ENCODE measurements at regions not wholly inside any gene's neighbourhood (a gene's known extent, or its start where the extent isn't known, plus 50 kb on each side); places are given as distances from the start of the nearest gene placed in this dataset.

GRCh38 chr3:21314688-21315087 lies 436.3 kb downstream of the ZNF385D start:
- TF ChIP-seq CEBPB (IDR thresholded peaks at IDR 0.05; ENCODE audit: low read depth, low read length) (no peak), CTCF (conservative IDR thresholded peaks at IDR 0.05; ENCODE audit: low read depth, low read length) (no peak), CHD1 (IDR thresholded peaks at IDR 0.05; ENCODE audit: low read depth, low read length) (no peak), RCOR1 (IDR thresholded peaks at IDR 0.05; ENCODE audit: insufficient replicate concordance, low read length) (no peak), BHLHE40 (IDR thresholded peaks at IDR 0.05; ENCODE audit: low read depth, low read length) (no peak), POLR2A (IDR thresholded peaks at IDR 0.05; ENCODE audit: low read depth, low read length) (no peak), FOS (IDR thresholded peaks at IDR 0.05; ENCODE audit: low read depth, low read length) (no peak), NFE2L2 (IDR thresholded peaks at IDR 0.05; ENCODE audit: low read depth, low read length) (no peak), MXI1 (IDR thresholded peaks at IDR 0.05; ENCODE audit: borderline replicate concordance, low read depth, low read length) (no peak), ELK1 (IDR thresholded peaks at IDR 0.05; ENCODE audit: borderline replicate concordance, low read depth, low read length) (no peak), USF2 (IDR thresholded peaks at IDR 0.05; ENCODE audit: low read depth, low read length) (no peak), RFX5 (IDR thresholded peaks at IDR 0.05; ENCODE audit: low read depth, low read length) (no peak), SMC3 (IDR thresholded peaks at IDR 0.05; ENCODE audit: low read depth, low read length) (no peak)
